IMR-90 (cell line): ENCODE measurements at regions not wholly inside any gene's neighbourhood (a gene's known extent, or its start where the extent isn't known, plus 50 kb on each side); places are given as distances from the start of the nearest gene placed in this dataset.

Source experiments
- ATAC-seq: fragments of 200-7000 bp; cut with Tn5 transposase; 2 replicates; pipeline ENCODE4 v1.9.1; 2020; ENCODE audit warnings: low read depth, mild to moderate bottlenecking, moderate library complexity
- BruUV-seq: library from RNA; stranded (reverse); fragments of 400-500 nt; replicated peaks from 2 replicates; lab custom pipeline; 2021; lab: Mats Ljungman, UMichigan
- CTCF ChIA-PET: fragments of 300-600 bp; formaldehyde crosslinking; extraction: SDS; loops from one replicate; lab custom pipeline; 2021; ENCODE audit warnings: antibody characterized with exemption; lab: Yijun Ruan, JAX
- POLR2A ChIA-PET: fragments of 300-600 bp; sonication (Branson Sonifier 250); formaldehyde crosslinking; loops from one replicate; lab custom pipeline; 2022; ENCODE audit warnings: antibody characterized with exemption; ENCODE audit not compliant: unreplicated experiment; lab: Charles Lee
- DNase-seq: peaks from one replicate; pipeline ENCODE4 v3.0.0; 2013
- H2AFZ ChIP-seq: replicated peaks from 2 replicates; pipeline ENCODE3; 2013; ENCODE audit warnings: low read length, mild to moderate bottlenecking; ENCODE audit not compliant: poor library complexity
- H2AK5ac ChIP-seq: 2 replicates; pipeline ENCODE4 v1.6.1; 2013; ENCODE audit warnings: low read depth, low read length, inconsistent platforms
- H2AK9ac ChIP-seq: replicated peaks from 2 replicates; pipeline ENCODE3; 2013; ENCODE audit warnings: mild to moderate bottlenecking, low read depth, low read length, moderate library complexity; ENCODE audit not compliant: poor library complexity
- H2BK120ac ChIP-seq: 2 replicates; pipeline ENCODE4 v1.6.1; 2013; ENCODE audit warnings: low read depth, low read length, inconsistent platforms
- H2BK15ac ChIP-seq: 3 replicates; pipeline ENCODE4 v1.6.1; 2013; ENCODE audit warnings: low read depth, low read length, inconsistent platforms
- H2BK20ac ChIP-seq: 2 replicates; pipeline ENCODE4 v1.6.1; 2013; ENCODE audit warnings: low read depth, mild to moderate bottlenecking, inconsistent platforms, low read length, moderate library complexity
- H2BK5ac ChIP-seq: 2 replicates; pipeline ENCODE4 v1.6.1; 2013; ENCODE audit warnings: mild to moderate bottlenecking, low read depth, low read length, inconsistent platforms; ENCODE audit not compliant: poor library complexity, severe bottlenecking
- H3K14ac ChIP-seq: replicated peaks from 2 replicates; pipeline ENCODE4 v1.6.1; 2013; ENCODE audit warnings: low read depth, low read length, inconsistent platforms
- H3K18ac ChIP-seq: 2 replicates; pipeline ENCODE4 v1.6.1; 2013; ENCODE audit warnings: low read depth, low read length, control low read depth
- H3K23ac ChIP-seq: 2 replicates; pipeline ENCODE4 v1.6.1; 2013; ENCODE audit warnings: low read depth, low read length, inconsistent platforms
- H3K27ac ChIP-seq: 2 replicates; pipeline ENCODE4 v1.5.1; 2013; ENCODE audit warnings: mild to moderate bottlenecking, control low read depth, low read length; ENCODE audit not compliant: insufficient read depth
- H3K27me3 ChIP-seq: 2 replicates; pipeline ENCODE4 v1.6.1; 2013; ENCODE audit warnings: low read length; ENCODE audit not compliant: control insufficient read depth, insufficient read depth
- H3K36me3 ChIP-seq: 2 replicates; pipeline ENCODE4 v1.6.1; 2013; ENCODE audit warnings: low read length, mixed read lengths; ENCODE audit not compliant: control insufficient read depth, insufficient read depth
- H3K4ac ChIP-seq: 2 replicates; pipeline ENCODE4 v1.6.1; 2013; ENCODE audit warnings: low read depth, low read length, inconsistent platforms
- H3K4me1 ChIP-seq: 2 replicates; pipeline ENCODE4 v1.6.1; 2013; ENCODE audit warnings: low read length, mixed read lengths; ENCODE audit not compliant: control insufficient read depth, insufficient read depth
- H3K4me2 ChIP-seq: 2 replicates; pipeline ENCODE4 v1.6.1; 2013; ENCODE audit warnings: low read depth, mild to moderate bottlenecking, control low read depth, low read length, moderate library complexity
- H3K4me3 ChIP-seq: 2 replicates; pipeline ENCODE4 v1.5.1; 2013; ENCODE audit warnings: low read depth, mild to moderate bottlenecking, control low read depth, low read length, moderate library complexity; ENCODE audit not compliant: insufficient read depth
- H3K56ac ChIP-seq: 2 replicates; pipeline ENCODE4 v1.6.1; 2013; ENCODE audit warnings: low read length, inconsistent platforms; ENCODE audit not compliant: insufficient read depth; ENCODE audit errors: extremely low read depth
- H3K79me1 ChIP-seq, 2 experiments: 2 replicates each; pipeline ENCODE4 v1.6.1; 2013; ENCODE audit warnings: low read length in 2 of 2, inconsistent platforms in 1 of 2, low read depth in 1 of 2
- H3K9ac ChIP-seq: 2 replicates; pipeline ENCODE4 v1.6.1; 2013; ENCODE audit warnings: low read depth, low read length, control low read depth
- H3K9me1 ChIP-seq: 2 replicates; pipeline ENCODE4 v1.6.1; 2013; ENCODE audit warnings: low read length, inconsistent platforms; ENCODE audit not compliant: insufficient read depth
- H3K9me3 ChIP-seq: 2 replicates; pipeline ENCODE4 v1.6.1; 2013; ENCODE audit warnings: low read length; ENCODE audit not compliant: control insufficient read depth, insufficient read depth
- H4K20me1 ChIP-seq: 2 replicates; pipeline ENCODE4 v1.6.1; 2013; ENCODE audit warnings: low read length, inconsistent platforms; ENCODE audit not compliant: insufficient read depth
- H4K5ac ChIP-seq: 2 replicates; pipeline ENCODE4 v1.6.1; 2013; ENCODE audit warnings: mild to moderate bottlenecking, low read depth, low read length, control low read depth
- H4K8ac ChIP-seq, 2 experiments: 2 replicates each; pipeline ENCODE4 v1.6.1; 2013; ENCODE audit warnings: low read depth in 2 of 2, low read length in 2 of 2, control low read depth in 1 of 2, inconsistent platforms in 1 of 2
- H4K91ac ChIP-seq: 2 replicates; pipeline ENCODE4 v1.6.1; 2013; ENCODE audit warnings: low read depth, low read length, inconsistent platforms; ENCODE audit not compliant: insufficient read depth
- MXI1 ChIP-seq: IDR thresholded peaks from 2 replicates; pipeline ENCODE4 v1.6.1; 2012; ENCODE audit warnings: low read depth, mild to moderate bottlenecking, low read length, moderate library complexity, borderline replicate concordance
- NFE2L2 ChIP-seq: fragments of 150-350 bp; IDR thresholded peaks from 2 replicates; pipeline ENCODE4 v1.6.1; 2016; ENCODE audit warnings: low read depth, mild to moderate bottlenecking, low read length
- POLR2A ChIP-seq: IDR thresholded peaks from 2 replicates; pipeline ENCODE4 v1.6.1; 2012; ENCODE audit warnings: mild to moderate bottlenecking, low read depth, low read length
- RFX5 ChIP-seq: IDR thresholded peaks from 2 replicates; pipeline ENCODE4 v1.8.0; 2012; ENCODE audit warnings: low read depth, mild to moderate bottlenecking, low read length, moderate library complexity
- SMC3 ChIP-seq: fragments of 150-350 bp; IDR thresholded peaks from 2 replicates; pipeline ENCODE4 v1.6.1; 2016; ENCODE audit warnings: low read depth, mild to moderate bottlenecking, antibody characterized with exemption, low read length, moderate library complexity
- WGBS, 2 experiments: methylation state at CpG; one replicate each; pipeline versions ENCODE4 v1.1.5 to v1.1.7; 2013; ENCODE audit warnings: missing lambda C conversion rate in 2 of 2; ENCODE audit not compliant: insufficient read length in 1 of 2; ENCODE audit errors: extremely low coverage in 2 of 2; 5-methylcytosine and 5-hydroxymethylcytosine counted together
- dilution Hi-C: fragments of 300-500 bp; cut with HindIII; formaldehyde crosslinking; loops from one replicate; pipeline ENCODE4 v1.14.3; 2018; ENCODE audit warnings: low sequenced_read_pairs; ENCODE audit not compliant: unreplicated experiment
- in situ Hi-C: fragments of 300-500 bp; cut with MboI; formaldehyde crosslinking; loops from 3 replicates; pipeline ENCODE4 v1.14.3; 2019; ENCODE audit warnings: low sequenced_read_pairs, inconsistent platforms, mixed read lengths
- intact Hi-C: fragments of 100-400 bp; cut with micrococcal nuclease; formaldehyde crosslinking; loops from 2 replicates; pipeline ENCODE4 v1.10.0; 2022
- TF ChIP-seq, protein P1 (sequence below): fragments of 150-350 bp; IDR thresholded peaks from 2 replicates; pipeline ENCODE4 v1.6.1; 2016; ENCODE audit warnings: low read depth, mild to moderate bottlenecking, low read length, moderate library complexity, borderline replicate concordance

DNA sequence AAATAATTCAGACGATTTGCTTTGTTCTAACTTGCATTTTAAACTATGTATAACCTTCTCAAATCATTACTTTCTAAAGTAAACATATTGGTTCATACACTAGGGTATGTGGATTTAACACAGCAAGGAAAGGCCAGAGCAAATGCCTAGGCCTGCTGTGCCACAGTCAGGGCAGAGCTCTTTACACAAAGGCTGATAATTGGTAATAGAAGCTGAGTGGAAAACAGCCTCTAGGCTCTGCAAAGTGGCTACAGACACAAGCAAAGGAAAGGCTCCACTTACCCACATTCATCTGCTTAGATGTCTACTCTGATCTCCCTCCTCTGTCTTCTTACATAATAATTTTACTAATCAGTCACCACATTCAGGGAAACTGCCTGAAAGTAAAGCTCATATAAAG is 382.9 kb downstream of the OLFM4 start:
- dilution Hi-C loops (no loop called here), intact Hi-C loops (no loop called here), in situ Hi-C loops (no loop called here)
- H4K91ac ChIP-seq = no peak overlapping the region
- H3K23ac ChIP-seq = no peak overlapping the region
- H2AFZ ChIP-seq = no peak overlapping the region
- ChIA-PET CTCF (no interaction called here), POLR2A (no interaction called here)
- no peaks in the 10 kb centered on the region for H3K79me1 ChIP-seq
- no peak overlapping the region for H2BK15ac ChIP-seq
- H3K27me3 ChIP-seq = no peaks in the 10 kb centered on the region
- H4K5ac ChIP-seq = no peak overlapping the region
- H2BK120ac ChIP-seq = no peak overlapping the region
- H4K20me1 ChIP-seq = no peaks in the 10 kb centered on the region
- no peak overlapping the region for H3K4me2 ChIP-seq
- H3K9ac ChIP-seq = no peak overlapping the region
- H3K36me3 ChIP-seq = no peaks in the 10 kb centered on the region
- ATAC-seq (no peak), DNase-seq (no peak)
- H3K18ac ChIP-seq = no peak overlapping the region
- no peak overlapping the region for H3K14ac ChIP-seq
- no peak overlapping the region for H4K8ac ChIP-seq
- H3K4me3 ChIP-seq = no peak overlapping the region
- WGBS, 2 experiments = no CpG with 5 or more reads among the region's 1 CpG
- H3K27ac ChIP-seq = no peak overlapping the region
- H2BK5ac ChIP-seq = no peak overlapping the region
- BruUV-seq = no TSS peak
- no peak overlapping the region for H2AK5ac ChIP-seq
- no peaks in the 10 kb centered on the region for H3K9me1 ChIP-seq
- no peak overlapping the region for H3K4ac ChIP-seq
- TF ChIP-seq MXI1 (no peak), POLR2A (no peak), RFX5 (no peak), SMC3 (no peak), NFE2L2 (no peak)
- TF ChIP-seq, protein P1, sequence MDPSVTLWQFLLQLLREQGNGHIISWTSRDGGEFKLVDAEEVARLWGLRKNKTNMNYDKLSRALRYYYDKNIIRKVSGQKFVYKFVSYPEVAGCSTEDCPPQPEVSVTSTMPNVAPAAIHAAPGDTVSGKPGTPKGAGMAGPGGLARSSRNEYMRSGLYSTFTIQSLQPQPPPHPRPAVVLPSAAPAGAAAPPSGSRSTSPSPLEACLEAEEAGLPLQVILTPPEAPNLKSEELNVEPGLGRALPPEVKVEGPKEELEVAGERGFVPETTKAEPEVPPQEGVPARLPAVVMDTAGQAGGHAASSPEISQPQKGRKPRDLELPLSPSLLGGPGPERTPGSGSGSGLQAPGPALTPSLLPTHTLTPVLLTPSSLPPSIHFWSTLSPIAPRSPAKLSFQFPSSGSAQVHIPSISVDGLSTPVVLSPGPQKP = no peak
- H3K4me1 ChIP-seq = no peaks in the 10 kb centered on the region
- H2BK20ac ChIP-seq = no peak overlapping the region
- peaks cover 22% of the 10 kb centered on the region; the same call in 1 of the 2 replicates for H3K9me3 ChIP-seq
- no peak overlapping the region for H2AK9ac ChIP-seq
- H3K56ac ChIP-seq = no peak overlapping the region
